NCI-H446 (cell line): ENCODE measurements at regions not wholly inside any gene's neighbourhood (a gene's known extent, or its start where the extent isn't known, plus 50 kb on each side); places are given as distances from the start of the nearest gene placed in this dataset.

Experiments
- DNase-seq, 2 experiments: peaks; one replicate each; lab custom pipeline; 2025; lab: John Stamatoyannopoulos, UW

DNA sequence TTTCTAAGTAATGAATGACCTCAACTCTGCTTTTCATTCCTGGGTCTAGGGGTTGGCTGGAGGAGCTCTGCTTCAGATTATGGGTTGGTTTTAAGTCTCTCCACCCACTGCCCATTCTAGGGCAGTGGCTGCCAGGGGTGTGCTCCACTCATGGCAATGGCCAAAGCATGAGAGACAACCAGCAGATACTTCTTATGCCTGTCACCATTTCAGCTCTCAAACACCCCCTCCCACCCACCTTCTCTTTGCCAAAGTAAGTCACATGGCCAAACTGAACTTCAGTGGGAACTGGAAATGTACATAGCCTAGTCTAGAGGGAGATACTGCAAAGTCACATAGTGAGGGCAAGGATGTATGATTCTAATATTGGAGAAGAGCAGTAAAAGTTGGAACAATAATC lies 285.3 kb downstream of the RPLP1 start:
- no peak for DNase-seq

DNA sequence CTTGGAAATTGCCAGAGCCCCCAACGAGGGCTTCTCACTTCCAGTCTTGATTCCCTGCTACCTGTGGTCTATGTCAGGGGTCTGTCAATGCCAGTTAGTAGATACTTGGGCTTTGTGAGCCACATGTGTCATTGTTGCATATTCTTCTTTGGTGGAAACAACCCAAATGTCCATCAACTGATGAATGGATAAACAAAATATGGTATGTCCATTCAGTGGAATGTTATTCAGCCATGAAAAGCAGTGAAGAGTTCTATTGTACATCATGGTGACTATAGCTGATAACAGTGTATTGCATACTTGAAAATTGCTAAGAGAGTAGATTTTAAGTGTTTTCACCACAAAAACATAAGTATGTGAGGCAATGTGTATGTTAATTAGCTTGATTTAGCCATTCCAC lies 288.1 kb downstream of the RPLP1 start:
- no peak for DNase-seq

GRCh38 chr15:69742361-69742760 lies 289.7 kb downstream of the RPLP1 start:
- no peak for DNase-seq

GRCh38 chr15:69743091-69743490 lies 290.5 kb downstream of the RPLP1 start:
- no peak for DNase-seq

DNA sequence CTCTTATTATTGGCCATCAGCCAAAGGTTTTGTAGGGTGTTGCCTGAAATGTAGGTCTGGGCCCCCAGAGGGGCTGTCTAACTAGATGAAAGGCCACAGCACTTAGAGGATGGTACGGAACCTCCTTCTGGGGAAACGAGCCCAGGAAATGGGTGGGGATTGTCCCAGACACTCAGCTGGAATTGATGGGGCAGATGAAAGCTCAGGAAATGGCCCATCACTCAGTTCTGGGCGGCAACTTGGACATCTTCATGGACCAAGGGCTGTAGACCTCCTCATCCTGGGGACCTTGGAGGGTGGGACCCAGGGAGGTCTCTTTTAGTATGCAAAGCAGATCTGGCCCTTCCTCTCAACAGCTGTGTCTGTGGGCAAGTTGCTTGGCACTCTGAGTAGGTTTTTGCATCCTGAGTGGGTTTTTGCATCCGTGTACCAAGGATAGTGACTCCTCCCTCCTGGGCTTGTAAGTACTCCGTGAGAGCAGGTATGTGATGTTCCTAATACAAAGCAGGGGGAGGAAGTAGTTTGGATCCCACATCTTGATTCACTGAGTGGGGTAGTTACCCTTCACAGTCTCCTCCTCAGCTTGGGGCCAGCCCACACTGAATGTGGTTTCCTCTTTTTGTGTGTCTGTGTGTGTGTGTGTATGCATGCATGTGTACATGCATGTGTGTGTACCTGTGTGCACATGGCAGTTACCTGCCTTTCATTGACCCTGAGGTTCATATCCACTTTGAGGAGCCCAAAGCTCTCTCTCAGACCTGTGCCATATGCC lies 292.0 kb downstream of the RPLP1 start:
- no peak for DNase-seq

GRCh38 chr15:69747193-69747592 lies 294.6 kb downstream of the RPLP1 start:
- DNase-seq = no peak

DNA sequence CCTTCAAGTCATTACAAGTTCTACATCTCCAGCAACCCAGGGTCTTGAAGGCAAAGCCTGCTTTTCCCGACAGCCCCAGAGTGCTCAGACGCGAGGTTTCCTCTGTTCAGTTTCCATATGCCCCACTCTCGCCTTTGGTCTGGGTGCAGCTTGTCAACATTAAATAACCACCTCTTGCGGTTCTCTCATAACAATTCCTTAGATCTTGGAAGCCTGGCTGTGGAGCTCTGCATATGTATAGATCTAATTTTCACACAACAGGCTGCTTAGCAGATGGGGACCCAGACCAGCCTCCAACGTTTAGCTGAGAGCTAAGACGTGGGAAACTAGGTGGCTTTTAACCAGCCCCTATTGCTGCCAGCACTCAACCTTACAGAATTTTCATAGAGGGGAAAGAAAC lies 295.5 kb downstream of the RPLP1 start:
- no peak for DNase-seq

GRCh38 chr15:69748576-69749185 lies 296.1 kb downstream of the RPLP1 start:
- no peak for DNase-seq

GRCh38 chr15:69749274-69749673 lies 296.7 kb downstream of the RPLP1 start:
- DNase-seq = no peak

DNA sequence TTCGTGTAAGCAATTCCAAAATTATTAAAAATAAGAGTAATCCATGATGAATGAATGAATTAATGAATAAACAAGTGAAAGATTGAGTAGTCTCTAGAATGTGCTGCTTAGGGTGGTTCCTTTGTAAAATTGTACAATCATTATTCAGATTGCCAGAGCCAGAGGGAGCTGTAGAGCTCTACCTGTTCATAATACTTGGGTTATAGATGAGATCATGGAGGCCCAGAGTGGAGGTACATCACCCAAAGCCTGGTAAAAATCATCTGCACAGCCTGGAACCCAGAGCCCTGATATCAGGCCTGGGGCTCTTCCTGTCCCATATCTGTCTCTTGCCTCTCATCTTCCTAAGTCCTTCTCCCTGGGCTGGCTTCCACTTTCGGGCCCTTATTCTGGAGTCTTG lies 297.2 kb downstream of the RPLP1 start:
- no peak for DNase-seq

GRCh38 chr15:69750253-69750652 lies 297.6 kb downstream of the RPLP1 start:
- no peak for DNase-seq

DNA sequence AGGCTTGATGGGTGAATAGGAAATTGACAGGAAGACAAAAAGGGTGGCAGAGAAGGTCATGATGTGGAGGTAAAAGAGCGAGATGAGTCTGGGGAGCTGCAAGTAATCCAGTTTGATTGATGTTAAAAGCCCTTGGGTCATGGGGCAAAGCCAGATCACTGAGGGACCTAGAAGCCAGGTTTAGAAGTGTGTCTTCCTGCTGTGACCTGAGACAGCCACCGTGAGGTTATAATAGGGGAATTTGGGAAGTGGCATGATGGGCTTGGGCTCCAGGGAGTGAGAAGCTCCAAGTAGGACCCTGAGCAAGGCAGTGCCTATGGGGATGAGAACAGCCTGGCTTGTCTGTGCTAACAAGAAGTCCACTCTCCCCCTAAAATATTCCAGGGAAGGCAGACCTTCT lies 298.5 kb downstream of the RPLP1 start:
- DNase-seq = no peak

DNA sequence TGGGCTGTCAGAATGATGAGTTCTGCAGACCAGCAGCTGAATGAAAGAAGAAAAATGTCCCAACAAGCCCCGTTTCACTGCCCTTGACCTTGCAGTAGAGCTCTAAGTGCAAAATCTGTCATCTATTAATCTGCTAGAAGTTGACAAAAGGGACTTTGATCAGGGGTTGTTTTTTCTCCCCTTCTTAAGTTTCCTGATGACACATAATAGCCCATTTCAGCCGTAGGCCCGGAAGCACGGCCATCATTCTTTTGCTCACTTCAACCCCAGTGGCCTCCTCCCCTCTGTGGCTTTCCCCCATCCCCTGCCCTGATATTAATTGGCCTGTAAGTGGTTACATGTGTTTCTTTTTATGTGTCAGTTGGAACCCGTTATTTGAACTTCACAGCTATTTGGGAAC lies 298.9 kb downstream of the RPLP1 start:
- DNase-seq = no peak

DNA sequence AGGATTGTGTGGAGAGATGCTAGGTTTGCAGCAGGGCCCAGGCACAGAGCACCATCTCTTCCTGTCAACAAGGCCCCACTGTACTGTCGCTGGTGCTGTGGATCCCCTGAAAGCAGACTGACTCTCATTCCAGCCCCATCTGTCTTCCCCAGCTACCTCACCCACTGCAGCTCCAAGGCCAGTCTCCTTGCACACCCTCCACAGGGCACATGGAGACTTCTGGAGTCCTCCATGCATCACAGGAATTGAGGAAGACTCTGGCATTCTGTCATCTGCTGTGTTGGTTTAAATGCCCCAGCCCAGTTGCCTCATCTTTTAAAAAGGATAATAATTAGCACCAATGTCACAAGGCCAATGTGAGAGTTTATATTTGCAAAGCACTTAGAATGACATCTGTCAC lies 301.2 kb downstream of the RPLP1 start:
- no peak for DNase-seq

DNA sequence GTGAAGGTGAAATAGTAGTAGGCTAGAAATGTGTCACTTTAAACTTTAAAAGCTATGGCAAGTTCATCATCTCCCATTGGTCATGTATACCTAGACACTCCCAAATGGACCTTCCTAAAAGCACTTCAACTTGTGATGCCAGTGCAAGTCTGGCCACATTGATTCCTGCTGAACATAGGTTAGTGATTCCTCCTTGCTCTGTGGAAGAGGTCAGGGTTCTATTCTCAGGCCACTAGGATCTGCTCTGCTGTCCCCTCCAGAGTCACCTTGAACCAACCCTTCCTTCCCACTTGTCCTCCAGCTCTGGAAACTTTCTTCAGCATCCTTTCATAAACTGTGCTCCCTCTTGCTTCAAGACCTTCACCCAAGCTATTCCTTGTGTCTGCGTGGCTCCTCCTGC lies 301.7 kb downstream of the RPLP1 start:
- no peak for DNase-seq

GRCh38 chr15:69755551-69756310 lies 303.1 kb downstream of the RPLP1 start:
- DNase-seq = no peak

GRCh38 chr15:69756440-69756839 lies 303.8 kb downstream of the RPLP1 start:
- no peak for DNase-seq

- no peak for DNase-seq
Observed at GRCh38 chr15:69757186-69757585, 304.6 kb downstream of the RPLP1 start.

DNA sequence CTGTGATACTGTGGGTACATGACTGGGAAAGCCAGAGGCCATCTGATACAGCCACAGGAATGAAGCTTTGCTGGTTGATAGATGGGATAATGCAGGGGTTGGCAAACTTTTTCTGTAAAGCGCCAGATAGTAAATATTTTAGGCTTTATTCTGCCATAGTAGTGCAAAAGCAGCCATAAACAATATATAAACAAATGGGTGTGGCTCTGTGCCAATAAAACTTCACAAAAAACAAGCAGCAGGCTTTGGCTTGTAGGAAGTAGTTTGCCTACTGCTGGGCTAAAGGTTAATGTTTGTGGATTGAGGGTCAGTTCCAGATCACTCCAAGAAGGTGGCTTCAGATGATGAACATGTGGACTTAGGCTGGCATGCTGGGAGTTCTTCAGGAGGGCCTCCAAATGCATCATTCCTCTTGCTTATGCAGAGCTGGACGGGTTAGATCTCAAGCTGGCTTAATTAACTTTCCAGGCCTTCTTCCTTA lies 305.7 kb downstream of the RPLP1 start:
- DNase-seq = no peak

GRCh38 chr15:69758810-69759790 lies 306.5 kb downstream of the RPLP1 start:
- DNase-seq = no peak

- DNase-seq = no peak
Observed at GRCh38 chr15:69760258-69760845, 307.7 kb downstream of the RPLP1 start.
